ENCODE measurements at regions not wholly inside any gene's neighbourhood (a gene's known extent, or its start where the extent isn't known, plus 50 kb on each side); places are given as distances from the start of the nearest gene placed in this dataset.

DNA sequence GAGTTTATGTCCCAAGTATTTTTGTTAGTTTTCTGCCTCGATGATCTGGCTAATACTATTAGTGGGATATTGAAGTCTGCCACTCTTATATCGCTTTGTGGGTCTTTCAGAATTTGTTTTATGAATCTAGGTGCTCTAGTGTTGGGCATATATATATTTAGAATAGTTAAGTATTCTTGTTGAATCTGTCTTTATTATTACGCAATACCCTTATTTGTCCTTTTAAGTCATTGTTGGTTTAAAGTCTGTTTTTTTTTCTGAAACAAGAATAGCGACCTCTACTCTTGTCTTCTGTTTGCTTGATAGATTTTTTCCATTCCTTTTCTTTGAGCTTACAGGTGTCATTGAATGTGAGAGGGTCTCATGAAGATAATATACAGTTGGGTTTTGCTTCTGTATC, 239.0 kb downstream of the ASCL1 start:
- no peak for DNase-seq
- CTCF ChIA-PET = no interaction called here
- Histone ChIP-seq H3K9ac (no peak overlapping the region), H2AFZ (ENCODE audit: low read depth) (no peak overlapping the region), H3K4me3 (ENCODE audit: low read depth in 2 of 2, low read length in 1 of 2) (no peak overlapping the region), H3K4me2 (no peak overlapping the region), H4K20me1 (ENCODE audit: insufficient read depth) (no peaks in the 10 kb centered on the region), H3K27me3 (ENCODE audit: insufficient read depth) (no peaks in the 10 kb centered on the region), H3K27ac (ENCODE audit: low read depth in 2 of 2, low read length in 1 of 2) (no peak overlapping the region), H3K9me2 (0 out of 2 replicates have a peak, but pooled peaks cover 2% of the 10 kb centered on the region), H3K79me2 (ENCODE audit: insufficient read depth) (no peaks in the 10 kb centered on the region), H3K9me3 (0 out of 2 replicates have a peak, but pooled peaks cover 5% of the 10 kb centered on the region), H3K4me1 (ENCODE audit: control insufficient read depth in 1 of 2, insufficient read depth in 2 of 2, low read depth in 1 of 2, low read length in 1 of 2) (no peaks in the 10 kb centered on the region), H3K36me3 (replicated peaks in 1 of 2; ENCODE audit: control insufficient read depth in 1 of 2, insufficient read depth in 2 of 2, low read length in 1 of 2) (no peaks in the 10 kb centered on the region), H3F3A (replicated peaks; ENCODE audit: insufficient read depth) (no peaks in the 10 kb centered on the region)
- POLR2A ChIA-PET = no interaction called here
- WGBS (ENCODE audit: low lambda C conversion rate) = 23% methylated on average over 4 of the region's 4 CpGs
- no peak for TF ChIP-seq TCF12 (IDR thresholded peaks at IDR 0.05)
- no peak for TF ChIP-seq RFX5 (IDR thresholded peaks at IDR 0.05; ENCODE audit: low read length)
- TF ChIP-seq, protein P1, sequence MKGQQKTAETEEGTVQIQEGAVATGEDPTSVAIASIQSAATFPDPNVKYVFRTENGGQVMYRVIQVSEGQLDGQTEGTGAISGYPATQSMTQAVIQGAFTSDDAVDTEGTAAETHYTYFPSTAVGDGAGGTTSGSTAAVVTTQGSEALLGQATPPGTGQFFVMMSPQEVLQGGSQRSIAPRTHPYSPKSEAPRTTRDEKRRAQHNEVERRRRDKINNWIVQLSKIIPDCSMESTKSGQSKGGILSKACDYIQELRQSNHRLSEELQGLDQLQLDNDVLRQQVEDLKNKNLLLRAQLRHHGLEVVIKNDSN (IDR thresholded peaks at IDR 0.05; ENCODE audit: borderline replicate concordance, low read depth) = no peak
- no peak for TF ChIP-seq FOSL2 (IDR thresholded peaks at IDR 0.05; ENCODE audit: borderline replicate concordance, low read depth)
- no peak for TF ChIP-seq SIN3A (IDR thresholded peaks at IDR 0.05; ENCODE audit: borderline replicate concordance, low read depth, low read length)
- TF ChIP-seq TAF1 (IDR thresholded peaks at IDR 0.05; ENCODE audit: borderline replicate concordance, low read depth, low read length) = no peak
- TF ChIP-seq REST (IDR thresholded peaks at IDR 0.05; ENCODE audit: low read depth, low read length) = no peak
- TF ChIP-seq CHD2 (IDR thresholded peaks at IDR 0.05; ENCODE audit: low read length, partially characterized antibody) = no peak
- TF ChIP-seq, protein P2, sequence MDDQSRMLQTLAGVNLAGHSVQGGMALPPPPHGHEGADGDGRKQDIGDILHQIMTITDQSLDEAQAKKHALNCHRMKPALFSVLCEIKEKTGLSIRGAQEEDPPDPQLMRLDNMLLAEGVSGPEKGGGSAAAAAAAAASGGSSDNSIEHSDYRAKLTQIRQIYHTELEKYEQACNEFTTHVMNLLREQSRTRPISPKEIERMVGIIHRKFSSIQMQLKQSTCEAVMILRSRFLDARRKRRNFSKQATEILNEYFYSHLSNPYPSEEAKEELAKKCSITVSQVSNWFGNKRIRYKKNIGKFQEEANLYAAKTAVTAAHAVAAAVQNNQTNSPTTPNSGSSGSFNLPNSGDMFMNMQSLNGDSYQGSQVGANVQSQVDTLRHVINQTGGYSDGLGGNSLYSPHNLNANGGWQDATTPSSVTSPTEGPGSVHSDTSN (IDR thresholded peaks at IDR 0.05) = no peak
- no peak for TF ChIP-seq NFIC (IDR thresholded peaks at IDR 0.05; ENCODE audit: borderline replicate concordance)

GRCh38 chr12:103197725-103198388, 240.4 kb downstream of the ASCL1 start:
- Histone ChIP-seq H3K27me3 (ENCODE audit: insufficient read depth) (no peaks in the 10 kb centered on the region), H3K36me3 (replicated peaks in 1 of 2; ENCODE audit: control insufficient read depth in 1 of 2, insufficient read depth in 2 of 2, low read length in 1 of 2) (no peaks in the 10 kb centered on the region), H3K9me3 (0 out of 2 replicates have a peak, but pooled peaks cover 5% of the 10 kb centered on the region), H3K9ac (no peak overlapping the region), H3K9me2 (0 out of 2 replicates have a peak, but pooled peaks cover 1% of the 10 kb centered on the region), H3F3A (replicated peaks; ENCODE audit: insufficient read depth) (no peaks in the 10 kb centered on the region), H3K4me3 (ENCODE audit: low read depth in 2 of 2, low read length in 1 of 2) (no peak overlapping the region), H3K4me1 (ENCODE audit: control insufficient read depth in 1 of 2, insufficient read depth in 2 of 2, low read depth in 1 of 2, low read length in 1 of 2) (no peaks in the 10 kb centered on the region), H3K4me2 (no peak overlapping the region), H3K27ac (ENCODE audit: low read depth in 2 of 2, low read length in 1 of 2) (no peak overlapping the region), H3K79me2 (ENCODE audit: insufficient read depth) (no peaks in the 10 kb centered on the region), H4K20me1 (ENCODE audit: insufficient read depth) (no peaks in the 10 kb centered on the region), H2AFZ (ENCODE audit: low read depth) (no peak overlapping the region)
- TF ChIP-seq EZH2phosphoT487 (IDR thresholded peaks at IDR 0.05; ENCODE audit: borderline replicate concordance, low read depth) (no peak), POLR2AphosphoS5 (IDR thresholded peaks at IDR 0.05; ENCODE audit: low read depth, low read length) (no peak), TCF12 (IDR thresholded peaks at IDR 0.05) (no peak), SMC3 (IDR thresholded peaks at IDR 0.05; ENCODE audit: low read depth, low read length) (no peak), NRF1 (IDR thresholded peaks at IDR 0.05; ENCODE audit: low read depth, low read length) (no peak), IRF3 (IDR thresholded peaks at IDR 0.05; ENCODE audit: low read depth, low read length) (no peak)
- TF ChIP-seq, protein P3, sequence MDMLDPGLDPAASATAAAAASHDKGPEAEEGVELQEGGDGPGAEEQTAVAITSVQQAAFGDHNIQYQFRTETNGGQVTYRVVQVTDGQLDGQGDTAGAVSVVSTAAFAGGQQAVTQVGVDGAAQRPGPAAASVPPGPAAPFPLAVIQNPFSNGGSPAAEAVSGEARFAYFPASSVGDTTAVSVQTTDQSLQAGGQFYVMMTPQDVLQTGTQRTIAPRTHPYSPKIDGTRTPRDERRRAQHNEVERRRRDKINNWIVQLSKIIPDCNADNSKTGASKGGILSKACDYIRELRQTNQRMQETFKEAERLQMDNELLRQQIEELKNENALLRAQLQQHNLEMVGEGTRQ (IDR thresholded peaks at IDR 0.05; ENCODE audit: borderline replicate concordance, low read depth, low read length) = no peak
- WGBS (ENCODE audit: low lambda C conversion rate) = 26% methylated on average over 3 of the region's 3 CpGs
- ChIA-PET CTCF (interaction anchor here (1.1 to 1.4 kb wide), 2 partner anchors 14 to 249 kb away, joined by 3 read pairs; no protein-coding TSS in a partner anchor), POLR2A (no interaction called here)
- DNase-seq = no peak
